ENCODE measurements at regions not wholly inside any gene's neighbourhood (a gene's known extent, or its start where the extent isn't known, plus 50 kb on each side); places are given as distances from the start of the nearest gene placed in this dataset.
"Not testable (repeated sequence)": the region's sequence is repeated elsewhere in the genome, so short reads cannot be mapped to it uniquely, and the experiment has no call there.

DNA sequence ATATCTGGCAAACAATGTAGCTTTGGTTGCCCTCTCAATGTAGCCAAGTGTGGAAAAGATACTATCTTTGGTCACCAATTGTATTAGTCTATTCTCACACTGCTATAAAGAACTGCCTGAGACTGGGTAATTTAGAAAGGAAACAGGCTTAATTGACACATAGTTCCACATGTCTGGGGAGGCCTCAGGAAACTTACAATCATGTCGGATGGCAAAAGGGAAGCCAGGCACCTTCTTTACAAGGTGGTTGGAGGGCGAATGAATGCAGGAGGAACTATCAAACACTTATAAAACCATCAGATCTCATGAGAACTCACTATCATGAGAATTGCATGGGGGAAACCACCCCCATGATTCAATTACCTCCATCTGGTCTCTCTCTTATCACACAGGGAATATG, 133.1 kb upstream of the TBCA start:
- DNase-seq (ENCODE audit: low read depth in 2 of 2): no peak

DNA sequence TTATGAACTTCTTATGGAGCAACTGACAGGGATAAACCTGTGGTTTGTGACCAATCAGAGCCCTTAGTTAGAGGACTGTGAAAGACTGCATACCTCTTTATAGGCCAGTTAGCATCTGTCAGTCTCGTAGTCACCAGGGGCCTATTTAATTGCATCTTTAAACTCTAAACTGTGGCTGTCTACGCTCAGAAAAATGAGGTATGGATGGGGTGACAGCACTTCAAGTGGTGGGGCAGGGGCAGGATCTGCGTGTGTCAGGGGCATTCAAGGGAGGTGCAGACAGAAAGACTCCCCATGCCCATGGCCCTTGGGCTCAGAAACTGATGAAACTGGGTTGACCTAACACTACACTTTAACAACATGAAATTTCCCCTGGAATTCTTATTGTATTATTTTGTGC, 132.6 kb upstream of the TBCA start:
- no peak for DNase-seq (ENCODE audit: low read depth in 2 of 2)

DNA sequence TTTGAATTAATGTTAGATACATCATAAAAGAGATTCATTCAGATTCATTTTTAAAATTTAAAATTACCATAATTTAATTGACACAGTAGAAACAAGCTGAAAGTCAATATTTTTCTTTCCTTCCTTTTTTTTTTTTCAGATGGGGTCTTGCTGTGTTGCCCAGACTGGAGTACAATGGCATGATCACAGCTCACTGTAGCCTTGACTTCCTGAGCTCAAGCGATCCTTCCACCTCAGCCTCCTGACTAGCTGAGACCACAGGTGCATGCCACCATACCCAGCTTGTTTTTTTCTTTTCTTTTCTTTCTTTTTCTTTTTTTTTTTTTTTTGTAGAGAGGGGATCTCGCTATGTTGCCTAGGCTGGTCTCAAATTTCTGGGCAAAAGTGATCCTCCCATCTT, 131.6 kb upstream of the TBCA start:
- no peak for DNase-seq (ENCODE audit: low read depth in 2 of 2)

DNA sequence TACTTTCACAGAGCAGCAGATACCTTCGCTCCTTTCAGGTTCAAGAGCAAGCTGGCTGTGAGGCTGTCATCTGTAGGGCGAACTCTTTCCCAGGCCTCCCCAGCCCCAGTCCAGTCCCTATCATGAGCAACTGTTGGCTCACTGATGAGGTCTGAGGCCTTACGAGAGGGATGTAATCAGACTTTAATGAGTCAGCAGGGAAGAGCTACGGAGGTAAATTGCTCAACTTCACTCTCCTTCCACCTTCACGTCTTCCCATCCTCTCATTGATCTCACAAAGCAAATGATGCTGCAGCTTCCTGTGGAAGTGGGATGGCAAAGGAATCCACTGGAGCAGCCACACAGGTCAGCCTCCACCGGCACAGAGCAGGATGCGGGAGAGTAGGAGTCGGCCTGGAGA, 130.7 kb upstream of the TBCA start:
- no peak for DNase-seq (ENCODE audit: low read depth in 2 of 2)

DNA sequence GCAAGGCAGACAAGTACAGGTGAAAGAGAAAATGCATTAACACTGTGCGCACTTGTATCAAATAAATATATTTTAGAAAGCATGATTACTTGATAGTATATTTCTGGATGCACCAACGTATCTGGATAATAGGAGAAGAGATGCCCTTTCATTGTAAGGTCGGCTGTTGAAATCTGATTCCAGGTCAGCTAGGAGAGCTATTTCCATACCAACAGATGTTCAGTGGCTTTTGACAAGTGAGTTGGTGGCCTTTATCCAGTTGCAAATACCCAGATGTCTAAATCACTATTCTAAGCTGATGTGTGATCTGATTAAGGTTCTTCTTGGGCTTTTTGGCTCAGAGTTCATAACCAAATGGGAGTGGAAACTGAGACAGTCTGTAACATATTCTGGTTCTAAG, 128.2 kb upstream of the TBCA start:
- no peak for DNase-seq (ENCODE audit: low read depth in 2 of 2)

DNA sequence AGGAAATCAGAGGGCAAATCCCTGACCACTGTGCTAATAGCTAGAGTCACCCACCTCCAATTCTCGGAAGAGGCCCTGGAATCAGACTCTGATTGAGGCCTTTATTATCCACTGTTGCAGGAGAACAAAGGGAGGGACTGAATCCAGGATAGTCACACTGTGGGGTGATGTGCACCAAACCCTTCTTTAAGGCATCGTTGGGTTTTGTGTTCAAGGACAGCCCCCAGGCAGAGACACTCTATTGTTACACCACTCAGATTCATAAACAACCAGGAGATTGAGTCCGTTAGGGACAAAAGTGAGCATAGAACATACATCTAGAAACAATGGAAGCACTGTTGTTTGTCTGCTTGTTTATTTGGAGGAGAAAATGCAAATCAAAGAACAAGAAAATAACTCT, 124.6 kb upstream of the TBCA start:
- no peak for DNase-seq (ENCODE audit: low read depth in 2 of 2)

DNA sequence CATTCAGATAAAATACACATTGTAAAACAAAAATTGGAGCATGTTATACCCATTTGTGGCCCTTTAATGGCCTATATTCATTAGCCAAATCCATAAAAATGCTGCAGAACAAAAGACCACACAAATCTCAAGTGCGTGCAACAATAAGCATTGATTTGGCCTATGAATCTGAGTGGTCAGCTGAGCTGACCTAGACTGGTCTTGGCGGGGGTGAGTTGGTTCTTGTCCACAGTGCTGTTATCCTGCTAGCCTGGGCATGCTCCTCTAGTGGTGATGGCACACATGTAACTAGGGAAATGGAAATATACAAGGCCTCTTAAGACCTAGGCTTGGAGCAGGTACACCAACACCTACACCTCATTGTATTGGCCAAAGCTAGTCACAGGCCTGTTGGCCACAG, 122.2 kb upstream of the TBCA start:
- no peak for DNase-seq (ENCODE audit: low read depth in 2 of 2)

DNA sequence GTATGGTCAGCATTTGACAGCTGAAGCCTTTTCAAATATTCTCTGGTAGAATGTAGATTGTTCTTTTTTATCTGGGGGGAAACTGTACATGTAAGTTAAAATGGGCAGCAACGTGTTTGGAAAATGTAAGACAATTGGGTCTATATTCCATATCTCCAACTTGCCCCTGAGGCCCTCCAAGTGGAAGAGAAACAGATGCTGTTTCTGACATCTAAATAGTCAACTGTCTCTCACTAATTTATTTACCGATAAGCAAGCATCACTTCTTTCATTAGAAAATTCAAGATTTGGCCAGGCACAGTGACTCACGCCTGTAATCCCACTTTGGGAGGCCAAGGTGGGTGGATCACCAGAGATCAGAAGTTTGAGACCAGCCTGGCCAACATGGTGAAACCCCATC, 120.2 kb upstream of the TBCA start:
- DNase-seq (ENCODE audit: low read depth in 2 of 2): no peak

DNA sequence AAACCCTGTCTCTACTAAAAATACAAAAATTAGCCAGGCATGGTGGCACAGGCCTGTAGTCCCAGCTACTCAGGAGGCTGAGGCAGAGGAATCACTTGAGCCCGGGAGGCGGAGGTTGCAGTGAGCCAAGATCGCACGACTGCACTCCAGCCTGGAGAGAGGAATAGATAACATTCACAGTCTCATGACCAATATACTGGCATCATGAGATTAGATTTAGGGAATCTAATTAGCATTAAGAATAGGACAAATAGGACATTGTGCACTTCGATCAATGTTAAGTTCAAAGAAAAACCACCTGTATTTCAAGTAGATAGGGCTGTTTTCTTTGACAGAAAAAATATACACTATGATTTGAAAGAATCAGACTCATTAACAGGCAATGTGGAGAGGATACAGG, 118.0 kb upstream of the TBCA start:
- DNase-seq (ENCODE audit: low read depth in 2 of 2): not testable (repeated sequence)

DNA sequence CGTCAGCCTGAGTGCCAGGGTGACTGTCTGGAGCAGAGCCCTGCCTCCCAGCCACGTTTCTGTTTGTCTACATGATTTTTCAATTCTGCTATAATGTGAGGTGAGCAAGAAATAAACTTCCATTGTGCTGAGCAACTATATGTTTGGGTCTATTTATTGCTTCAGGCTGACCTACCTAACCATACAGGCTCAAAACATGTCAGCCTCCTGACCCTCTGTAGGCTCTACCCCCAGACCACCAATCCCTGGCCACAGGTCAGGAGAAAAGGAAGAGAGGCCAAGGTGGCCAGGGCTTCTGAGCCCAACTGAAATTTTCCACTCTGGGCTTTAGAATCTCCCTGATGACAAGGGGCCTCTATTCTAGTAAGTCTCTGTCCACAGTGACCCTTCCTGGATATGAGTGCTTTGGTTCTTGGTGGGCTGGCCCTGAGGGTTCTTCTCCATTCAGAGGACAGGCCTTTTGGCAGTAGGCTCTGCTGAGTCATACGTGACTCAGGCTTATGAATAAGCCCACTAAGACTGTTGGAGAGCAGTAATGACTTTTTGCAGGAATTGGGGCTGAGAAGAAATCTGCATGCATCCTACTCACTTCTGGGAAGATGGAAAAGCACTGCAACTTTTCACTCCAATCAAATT, 117.2 kb upstream of the TBCA start:
- DNase-seq (ENCODE audit: low read depth in 2 of 2): no peak

DNA sequence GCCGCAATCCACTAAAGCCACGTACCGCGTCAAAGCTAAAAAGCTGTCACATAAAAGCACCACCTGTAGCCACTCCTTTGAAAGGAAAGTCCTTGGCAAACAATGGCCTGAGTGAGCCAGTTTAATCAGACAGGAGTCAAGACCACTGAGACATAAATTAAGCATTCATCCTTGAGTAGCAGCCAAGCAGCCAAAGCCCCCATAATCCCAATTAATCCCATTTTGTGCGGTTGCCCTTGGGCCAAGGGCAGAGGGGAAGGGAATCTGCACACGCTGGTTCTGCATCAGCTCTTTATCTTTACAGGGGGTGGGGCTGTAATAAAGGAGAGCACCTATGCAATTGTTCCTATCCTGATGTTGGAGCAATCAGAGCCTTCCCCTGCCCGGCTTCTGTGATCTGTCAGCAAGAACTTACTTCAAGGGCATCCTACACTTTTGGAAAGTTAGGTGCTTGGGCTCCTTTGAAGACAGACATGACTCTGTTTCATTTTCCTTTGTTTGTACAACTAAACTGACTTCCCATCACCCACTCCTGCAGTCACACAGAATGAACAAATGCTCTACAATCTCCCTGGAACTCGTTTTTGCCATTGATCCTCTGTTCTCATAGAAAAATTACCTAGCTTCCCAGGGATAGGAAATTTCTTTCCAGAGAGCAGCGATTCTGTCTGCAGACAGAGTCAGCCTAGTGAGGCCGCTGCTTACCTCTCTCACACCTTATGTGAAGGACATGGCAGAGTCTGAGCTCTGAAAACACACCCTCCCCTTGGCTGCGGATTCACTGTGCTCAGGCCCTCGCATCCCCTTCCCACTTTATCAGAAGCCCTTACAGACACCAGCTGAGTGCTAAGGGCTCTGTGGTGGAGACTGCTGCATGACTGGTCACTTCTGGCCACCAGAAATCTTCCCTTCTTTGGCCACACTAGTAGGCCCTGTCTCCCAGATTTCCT, 116.2 kb upstream of the TBCA start:
- DNase-seq (ENCODE audit: low read depth in 2 of 2): no peak

DNA sequence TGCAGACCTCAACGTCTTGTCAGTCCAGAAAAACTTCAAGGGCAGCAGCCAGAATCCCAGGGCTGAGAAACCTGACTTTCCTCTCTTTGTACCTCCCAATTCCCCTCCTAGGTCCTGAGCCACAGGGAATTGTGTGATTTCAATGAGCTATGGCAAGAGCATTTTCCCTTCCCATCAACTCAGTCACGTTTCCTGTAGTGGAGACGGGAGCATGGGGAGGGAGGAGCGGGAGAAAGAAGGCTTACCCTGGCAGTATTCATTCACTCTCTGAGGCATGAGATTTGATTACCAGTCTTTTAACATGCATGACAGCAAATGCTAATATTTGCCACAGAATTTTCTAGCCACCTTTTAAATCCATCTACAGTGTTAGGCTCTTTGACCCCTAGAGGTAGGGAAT, 109.4 kb upstream of the TBCA start:
- no peak for DNase-seq (ENCODE audit: low read depth in 2 of 2)

DNA sequence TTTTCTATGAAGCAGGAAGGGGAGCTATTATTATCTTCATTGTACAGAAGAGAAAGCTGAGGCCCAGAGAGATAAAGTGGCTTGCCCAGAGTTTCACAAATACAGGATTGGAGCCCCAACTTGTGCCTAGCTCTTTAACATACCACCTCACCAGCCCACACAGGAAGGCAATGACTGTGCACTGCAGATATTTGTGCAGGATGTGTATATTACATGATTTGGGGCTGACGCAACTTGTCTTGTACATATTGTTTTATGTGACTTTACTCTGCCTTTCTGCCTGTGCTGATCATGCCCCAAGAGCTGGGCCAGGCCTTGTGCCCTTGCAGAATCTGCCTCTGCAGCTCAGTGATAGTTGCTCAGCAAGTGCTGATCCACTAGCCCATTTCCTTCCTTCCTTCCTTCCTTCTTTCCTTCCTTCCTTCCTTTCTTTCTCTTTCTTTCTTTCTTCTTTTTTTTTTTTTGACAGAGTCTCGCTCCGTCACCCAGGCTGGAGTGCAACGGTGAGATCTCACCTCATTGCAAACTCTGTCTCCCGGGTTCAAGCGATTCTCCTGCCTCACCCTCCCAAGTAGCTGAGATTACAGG, 106.6 kb upstream of the TBCA start:
- DNase-seq (ENCODE audit: low read depth in 2 of 2): no peak

DNA sequence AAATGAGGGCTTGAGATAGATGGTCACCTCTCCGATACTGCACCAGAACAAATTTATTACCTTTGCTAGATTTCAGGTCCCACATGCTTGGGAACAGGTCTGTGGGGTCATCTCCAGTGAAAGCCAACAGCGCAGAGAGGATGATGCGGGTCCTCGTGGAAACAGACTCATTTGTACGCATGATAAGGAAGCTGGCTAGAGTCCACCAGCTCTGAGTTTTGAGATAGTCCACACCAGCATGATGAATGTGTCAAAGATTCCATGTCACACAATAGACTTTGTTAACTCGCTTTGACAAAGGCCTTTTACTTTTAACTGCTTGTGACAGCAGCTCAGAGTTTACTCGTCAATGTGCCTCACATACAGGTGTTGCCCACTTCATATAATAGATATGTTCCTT, 105.4 kb upstream of the TBCA start:
- no peak for DNase-seq (ENCODE audit: low read depth in 2 of 2)

DNA sequence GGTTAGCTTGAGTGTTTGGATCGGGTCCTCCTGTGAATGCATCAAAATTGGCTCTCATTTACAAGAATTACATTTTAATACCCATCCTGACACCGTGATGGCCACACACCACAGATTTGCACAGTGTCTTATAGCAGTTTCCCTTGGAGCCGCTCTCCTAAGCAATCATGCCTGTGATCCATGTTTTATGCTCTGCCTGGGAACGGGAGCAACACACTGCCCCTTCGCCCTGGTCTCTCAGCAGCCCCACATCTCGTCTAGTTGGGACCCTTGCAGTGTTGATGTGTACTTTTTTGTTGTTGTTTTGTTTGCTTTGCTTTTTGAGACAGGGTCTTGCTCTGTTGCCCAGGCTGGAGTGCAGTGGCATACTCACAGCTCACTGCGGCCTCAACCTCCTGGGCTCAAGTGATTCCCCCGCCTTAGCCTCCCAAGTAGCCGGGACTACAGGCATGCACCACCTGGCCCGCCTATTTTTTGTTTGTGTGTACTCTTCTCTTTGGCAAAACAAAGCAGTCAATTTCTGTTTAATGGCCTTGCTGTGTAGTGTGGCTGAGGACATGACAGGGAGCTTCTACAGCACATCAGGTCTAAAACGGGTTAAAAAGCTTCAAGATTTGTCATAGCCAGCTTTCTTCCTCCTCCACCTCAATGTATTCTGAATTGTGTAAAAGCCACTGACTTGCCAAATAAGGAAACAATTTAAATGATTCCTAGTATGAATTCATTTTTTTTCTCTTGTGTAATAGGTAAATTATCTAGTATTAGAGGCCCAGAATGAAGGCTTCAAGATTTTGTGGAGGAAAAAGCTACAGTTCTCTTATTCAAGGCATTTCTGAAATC, 101.6 kb upstream of the TBCA start:
- no peak for DNase-seq (ENCODE audit: low read depth in 2 of 2)

DNA sequence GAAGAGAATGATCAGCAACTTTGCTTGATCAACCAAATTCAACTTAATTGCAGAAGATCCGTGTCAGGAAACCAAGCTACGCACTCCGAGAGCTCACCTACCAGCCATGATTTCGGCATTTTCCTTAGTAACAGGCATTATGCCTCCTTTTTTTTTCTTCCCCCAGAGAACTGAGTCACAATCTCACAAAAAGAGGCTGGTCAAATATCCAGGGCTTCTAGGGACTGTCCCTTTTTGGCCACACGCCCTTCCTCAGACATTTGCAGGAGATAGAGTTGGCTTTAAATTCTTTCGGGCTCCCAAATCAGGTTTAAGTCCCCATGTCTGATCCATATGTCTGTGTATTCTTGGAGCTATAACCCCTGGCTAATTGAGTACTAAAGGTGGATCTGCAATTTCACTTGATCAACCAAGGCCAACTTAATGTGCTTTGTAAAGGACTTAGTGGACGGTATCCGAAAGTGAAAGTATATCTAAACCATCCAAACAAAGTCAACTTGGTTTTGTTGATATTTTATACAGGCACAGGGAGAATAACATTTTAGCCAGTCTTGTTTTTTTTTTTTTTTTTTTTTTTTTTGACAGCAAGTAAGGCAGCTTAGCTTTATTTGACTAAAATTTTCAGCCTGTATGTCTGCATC, 100.8 kb upstream of the TBCA start:
- DNase-seq (ENCODE audit: low read depth in 2 of 2): no peak

DNA sequence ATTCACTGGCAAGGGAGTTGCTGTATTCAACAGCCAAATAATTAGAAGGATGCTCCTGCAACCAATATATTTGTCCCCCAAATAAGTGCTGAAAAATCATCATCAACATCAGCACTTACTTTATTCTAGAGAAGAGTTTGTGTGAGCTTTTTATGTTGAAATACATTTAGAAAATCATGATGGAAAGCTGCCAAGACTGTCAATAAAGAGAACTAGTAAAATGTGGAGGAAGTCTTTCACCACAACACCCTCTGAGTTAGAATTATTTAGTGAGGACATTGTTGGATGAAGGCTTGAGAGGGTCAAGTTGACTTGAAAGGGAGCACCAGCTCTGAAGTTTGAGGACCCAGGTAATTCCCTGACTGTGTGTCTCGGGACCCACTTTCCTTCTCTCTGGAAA, 100.2 kb upstream of the TBCA start:
- no peak for DNase-seq (ENCODE audit: low read depth in 2 of 2)

DNA sequence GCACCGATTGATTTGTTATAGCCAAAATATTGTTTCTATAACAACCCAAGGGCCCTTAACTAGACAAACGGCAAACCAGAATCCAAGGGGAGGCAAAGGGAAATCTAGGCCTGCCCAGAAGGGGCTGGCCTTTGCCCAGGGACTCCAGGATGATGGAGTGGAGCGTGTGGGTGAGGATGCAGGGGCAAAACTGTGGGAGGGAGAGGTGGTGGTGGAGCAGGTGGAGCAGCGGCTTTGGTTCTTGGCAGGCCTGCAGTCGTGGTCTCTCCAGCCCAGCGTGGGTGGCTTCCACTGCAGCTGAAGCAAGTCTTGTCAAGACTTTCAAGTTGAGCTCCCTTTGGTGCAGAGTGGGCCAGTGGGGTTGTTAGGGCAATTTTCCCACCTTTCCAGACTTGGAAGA, 98.6 kb upstream of the TBCA start:
- DNase-seq (ENCODE audit: low read depth in 2 of 2): no peak

DNA sequence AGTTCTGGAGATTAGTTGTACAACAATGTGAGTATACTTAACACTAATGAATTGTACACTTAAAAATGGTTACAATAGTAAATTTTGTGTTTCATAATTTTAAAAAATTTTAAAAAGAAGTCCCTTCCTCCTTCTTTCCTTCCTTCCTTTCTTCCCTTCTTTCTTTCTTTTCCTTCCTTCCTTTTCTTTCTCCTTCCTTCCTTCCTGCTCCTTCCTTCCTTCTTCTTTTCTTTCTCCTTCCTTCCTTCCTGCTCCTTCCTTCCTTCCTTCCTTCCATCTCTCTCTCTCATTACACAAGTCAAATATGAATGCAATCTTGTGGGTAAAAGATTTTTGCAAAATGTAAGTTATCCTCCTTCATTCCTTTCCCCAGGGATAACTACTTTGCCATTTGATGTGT, 97.1 kb upstream of the TBCA start:
- no peak for DNase-seq (ENCODE audit: low read depth in 2 of 2)

DNA sequence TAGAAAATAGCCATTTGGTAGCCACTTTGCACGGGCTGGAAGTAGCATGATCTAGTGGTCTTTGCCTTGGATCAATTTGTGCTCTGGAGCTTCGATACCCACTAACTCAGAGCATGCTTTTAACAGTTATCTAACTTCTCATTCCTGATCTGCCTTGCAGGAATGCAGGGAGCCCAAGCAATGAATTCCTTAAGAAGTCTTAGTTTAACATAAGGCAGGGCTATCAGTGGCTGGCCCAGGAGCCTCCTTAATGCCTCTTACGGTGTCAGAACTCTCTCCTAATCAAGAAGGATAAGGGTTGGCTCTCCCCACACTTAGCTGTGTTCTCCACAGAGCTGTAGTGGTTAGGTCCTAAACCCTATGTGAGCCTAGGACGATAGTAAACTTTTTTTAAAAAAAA, 95.8 kb upstream of the TBCA start:
- no peak for DNase-seq (ENCODE audit: low read depth in 2 of 2)

DNA sequence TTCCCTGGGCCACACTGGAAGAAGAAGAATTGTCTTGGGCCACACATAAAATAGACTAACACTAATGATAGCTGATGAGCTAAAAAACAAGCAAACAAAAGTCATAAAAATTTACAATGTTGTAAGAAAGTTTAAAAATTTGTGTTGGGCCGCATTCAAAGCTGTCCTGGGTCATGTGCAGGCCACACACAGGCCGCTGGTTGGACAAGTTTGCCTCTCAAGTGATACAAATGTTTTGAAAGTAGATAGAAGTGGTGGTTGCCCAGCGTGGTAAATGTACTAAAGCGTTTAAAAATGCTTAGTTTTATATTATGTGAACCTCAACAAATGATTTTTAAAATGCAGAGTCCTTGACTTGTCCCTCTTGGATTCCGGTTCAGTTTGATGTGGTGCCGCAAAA, 94.9 kb upstream of the TBCA start:
- DNase-seq (ENCODE audit: low read depth in 2 of 2): no peak
